IPS DF 4.7 (cell line): ENCODE measurements at regions not wholly inside any gene's neighbourhood (a gene's known extent, or its start where the extent isn't known, plus 50 kb on each side); places are given as distances from the start of the nearest gene placed in this dataset.
"Not testable (repeated sequence)": the region's sequence is repeated elsewhere in the genome, so short reads cannot be mapped to it uniquely, and the experiment has no call there.

ENCODE experiments used
- DNase-seq: peaks from one replicate; pipeline ENCODE4 v3.0.0-alpha.2; 2013; ENCODE audit warnings: low spot score; ENCODE audit errors: extremely low read depth

- no peak for DNase-seq
These were observed 694.1 kb upstream of the CDH6 start for GRCh38 chr5:30499402-30499801.

- DNase-seq = no peak
These were observed 694.5 kb upstream of the CDH6 start for GRCh38 chr5:30498972-30499371.

DNA sequence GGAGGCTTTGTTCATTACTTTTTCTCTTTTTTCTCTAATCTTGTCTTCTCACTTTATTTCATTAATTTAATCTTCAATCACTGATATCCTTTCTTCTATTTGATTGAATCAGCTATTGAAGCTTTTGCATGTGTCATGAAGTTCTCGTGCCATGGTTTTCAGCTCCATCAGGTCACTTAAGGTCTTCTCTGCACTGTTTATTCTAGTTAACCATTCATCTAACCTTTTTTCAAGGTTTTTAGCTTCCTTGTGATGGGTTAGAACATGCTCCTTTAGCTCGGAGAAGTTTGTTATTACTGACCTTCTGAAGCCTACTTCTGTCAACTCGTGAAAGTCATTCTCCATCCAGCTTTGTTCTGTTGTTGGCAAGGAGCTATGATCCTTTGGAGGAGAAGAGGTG is 695.0 kb upstream of the CDH6 start:
- not testable (repeated sequence) for DNase-seq

DNA sequence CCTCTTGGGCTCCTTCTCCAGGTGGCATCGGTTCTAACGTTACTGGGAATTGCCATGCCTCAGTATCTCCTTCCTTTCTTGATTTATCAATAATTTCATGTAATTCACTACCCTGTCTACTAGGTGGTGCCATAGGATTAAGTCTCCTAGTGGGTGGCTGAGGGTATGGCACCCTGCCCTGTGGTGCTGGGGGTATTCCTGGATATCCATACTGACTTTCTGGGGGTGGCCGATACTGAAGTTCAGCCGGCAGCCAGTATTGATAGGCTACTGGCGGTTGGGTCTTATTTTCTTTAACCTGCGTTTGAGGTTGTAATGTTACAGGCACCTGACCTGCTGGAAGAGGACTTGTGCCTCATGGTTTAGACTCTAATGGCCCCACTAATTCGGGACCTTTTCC is 699.4 kb upstream of the CDH6 start:
- not testable (repeated sequence) for DNase-seq

GRCh38 chr5:30479104-30479503 is 714.4 kb upstream of the CDH6 start:
- no peak for DNase-seq

DNA sequence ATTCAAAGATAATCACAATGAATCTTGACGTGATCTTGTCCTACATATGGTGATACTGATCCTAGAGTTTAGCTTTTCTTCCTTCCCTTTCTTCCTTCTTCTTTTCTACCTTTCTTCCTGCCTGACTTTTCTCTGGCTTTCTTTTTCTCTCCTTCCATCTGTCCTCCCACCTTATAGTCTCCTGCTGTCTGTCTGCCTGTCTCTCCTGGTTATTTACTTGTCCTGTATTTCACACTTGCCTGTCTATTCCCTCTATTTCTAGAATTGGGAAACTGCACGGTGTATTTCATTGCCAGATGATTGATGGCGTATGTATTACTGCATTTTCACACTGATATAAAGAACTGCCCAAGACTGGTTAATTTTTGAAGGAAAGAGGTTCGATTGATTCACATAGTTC is 718.1 kb upstream of the CDH6 start:
- DNase-seq = no peak

DNA sequence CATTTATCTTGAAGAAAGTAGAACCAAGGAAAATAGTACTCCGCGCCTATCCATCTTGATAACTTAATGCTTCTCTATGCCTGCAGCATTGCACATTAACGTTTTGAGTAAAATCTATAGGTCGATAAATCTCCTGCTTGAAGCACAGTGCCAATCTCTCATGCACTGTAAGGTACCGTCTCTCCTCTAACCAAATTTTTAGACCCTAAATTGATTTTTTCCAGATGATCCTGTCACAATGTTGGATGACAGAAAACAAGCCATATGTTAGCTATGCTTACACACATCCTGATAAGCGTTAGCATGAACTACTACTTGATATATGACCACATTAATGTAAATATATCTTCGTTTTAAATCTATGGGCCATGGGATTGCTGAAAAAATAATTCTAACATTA is 723.8 kb upstream of the CDH6 start:
- DNase-seq = no peak

DNA sequence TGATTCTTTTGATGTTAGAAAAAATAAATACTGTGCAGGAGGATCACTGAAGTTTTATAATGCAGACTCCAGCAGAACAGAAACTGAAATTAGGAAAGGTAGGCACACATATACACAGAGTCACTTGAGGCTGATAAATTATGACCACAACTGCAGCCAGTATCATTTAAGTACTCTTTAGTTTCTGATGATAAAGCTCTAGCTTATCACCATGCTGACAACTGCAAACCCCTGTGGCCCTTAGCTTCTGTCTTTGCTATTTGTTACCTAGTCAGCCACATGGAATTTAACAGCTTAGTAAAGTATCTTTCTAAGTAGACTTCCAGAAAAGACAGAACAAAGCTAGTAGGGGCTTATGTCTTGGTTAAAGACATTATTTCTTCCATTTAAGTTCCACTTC is 734.8 kb upstream of the CDH6 start:
- no peak for DNase-seq

- DNase-seq = not testable (repeated sequence)
These were observed 738.0 kb upstream of the CDH6 start for GRCh38 chr5:30455484-30455883.

DNA sequence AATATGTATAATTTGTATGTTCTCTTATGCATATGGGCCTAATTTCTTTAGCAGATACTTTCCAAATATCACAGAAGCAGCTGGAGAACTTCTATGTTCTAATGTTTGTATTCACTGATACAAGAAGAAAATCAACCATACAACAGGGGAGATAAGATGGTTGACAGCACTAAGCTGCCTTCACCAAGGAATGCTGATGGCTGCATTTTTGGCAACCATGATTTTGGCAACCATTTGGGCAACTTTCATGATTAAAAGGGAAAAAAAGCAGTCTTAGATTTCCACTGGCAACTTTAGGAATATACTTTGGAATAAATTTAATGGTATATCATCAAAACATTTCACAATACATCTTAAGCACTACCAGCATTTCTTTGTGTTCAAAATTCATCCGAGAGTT is 740.3 kb upstream of the CDH6 start:
- no peak for DNase-seq

DNA sequence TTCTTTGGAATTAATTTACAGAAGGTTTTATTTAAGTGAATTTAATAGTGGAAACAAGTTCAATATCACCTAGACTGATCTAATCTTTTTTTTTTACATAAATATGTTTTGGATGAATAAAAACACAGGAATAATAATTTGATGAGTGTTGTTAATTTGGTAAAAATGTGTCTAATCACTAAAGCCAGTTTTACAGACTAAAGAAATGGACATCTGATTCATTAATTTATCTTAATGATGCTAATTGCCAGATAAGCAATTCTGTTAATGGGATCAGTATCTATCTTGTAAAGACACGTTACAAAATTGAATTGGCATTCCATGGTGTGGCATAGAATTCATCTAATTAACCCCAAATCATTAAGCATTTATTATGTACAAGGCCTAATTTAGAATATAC is 743.3 kb upstream of the CDH6 start:
- no peak for DNase-seq

- DNase-seq = no peak
These were observed 746.1 kb upstream of the CDH6 start for GRCh38 chr5:30447431-30447830.

DNA sequence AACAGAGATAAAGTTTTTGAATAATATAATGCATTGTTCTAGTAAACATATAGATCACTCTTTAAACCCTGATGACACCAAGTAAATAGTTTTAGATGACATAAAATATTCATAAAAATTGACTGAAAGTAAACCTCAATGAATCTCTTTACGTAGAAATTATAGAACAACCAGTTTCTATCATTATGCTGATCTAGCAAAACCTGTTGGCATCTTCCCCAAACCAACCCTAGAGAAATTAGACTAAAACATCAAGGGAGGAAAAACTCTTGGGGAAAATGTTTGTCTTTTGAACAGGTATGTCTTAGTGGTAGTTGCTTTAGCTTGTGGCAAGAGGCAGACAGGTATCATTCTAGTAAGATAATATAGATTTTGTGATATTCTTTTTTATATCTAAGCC is 747.0 kb upstream of the CDH6 start:
- no peak for DNase-seq

- no peak for DNase-seq
These were observed 754.7 kb upstream of the CDH6 start for GRCh38 chr5:30438785-30439184.

- DNase-seq = no peak
These were observed 756.8 kb upstream of the CDH6 start for GRCh38 chr5:30436691-30437090.

DNA sequence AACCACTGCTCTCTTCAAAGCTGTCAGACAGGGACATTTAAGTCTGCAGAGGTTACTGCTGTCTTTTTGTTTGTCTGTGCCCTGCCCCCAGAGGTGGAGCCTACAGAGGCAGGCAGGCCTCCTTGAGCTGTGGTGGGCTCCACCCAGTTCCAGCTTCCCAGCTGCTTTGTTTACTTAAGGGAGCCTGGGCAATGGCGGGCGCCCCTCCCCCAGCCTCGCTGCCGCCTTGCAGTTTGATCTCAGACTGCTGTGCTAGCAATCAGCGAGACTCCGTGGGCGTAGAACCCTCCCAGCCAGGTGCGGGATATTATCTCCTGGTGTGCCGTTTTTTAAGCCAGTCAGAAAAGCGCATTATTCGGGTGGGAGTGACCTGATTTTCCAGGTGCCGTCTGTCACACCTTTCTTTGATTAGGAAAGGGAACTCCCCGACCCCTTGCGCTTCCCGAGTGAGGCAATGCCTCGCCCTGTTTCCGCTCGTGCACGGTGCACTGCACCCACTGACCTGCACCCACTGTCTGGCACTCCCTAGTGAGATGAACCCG is 764.5 kb upstream of the CDH6 start:
- not testable (repeated sequence) for DNase-seq

DNA sequence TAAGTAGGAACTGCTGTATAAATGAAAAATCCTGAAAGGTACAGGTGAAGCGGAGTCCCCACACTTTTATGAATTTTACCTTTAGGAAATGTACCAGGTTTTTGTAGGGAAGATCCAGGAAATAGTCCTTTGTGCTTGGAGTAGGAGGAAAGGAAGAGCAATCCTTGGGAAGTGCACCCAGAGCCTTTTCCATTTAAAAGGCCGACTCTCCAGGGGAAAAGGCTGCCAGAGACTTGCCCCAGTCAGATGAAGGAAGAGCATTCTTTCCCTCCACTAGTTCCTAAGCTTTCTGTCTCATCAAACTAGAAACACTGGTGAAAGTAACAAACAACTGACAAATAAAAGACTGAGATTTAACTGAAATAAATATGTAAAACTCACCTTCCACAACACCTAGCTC is 779.4 kb upstream of the CDH6 start:
- no peak for DNase-seq

GRCh38 chr5:30413540-30413939 is 779.9 kb upstream of the CDH6 start:
- no peak for DNase-seq

DNA sequence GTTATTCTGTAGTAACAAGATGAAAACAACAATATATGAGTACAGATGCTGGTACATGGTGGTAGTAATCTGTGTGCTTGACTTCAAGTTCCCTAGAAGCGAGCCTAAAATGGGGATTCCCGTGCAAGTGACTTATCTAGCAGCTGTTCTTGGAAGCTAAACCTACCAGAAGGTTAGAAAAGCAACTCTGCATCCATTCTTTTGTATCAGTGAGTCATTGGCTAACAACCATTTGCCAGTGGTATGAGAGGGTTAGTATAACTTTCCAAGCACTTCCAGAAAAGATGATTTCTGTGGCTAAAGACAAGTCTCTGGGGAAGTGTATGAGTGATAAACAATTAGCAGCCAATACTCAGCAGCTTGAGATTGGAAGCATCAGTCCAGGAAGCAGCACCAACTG is 787.7 kb upstream of the CDH6 start:
- DNase-seq = no peak

- DNase-seq = no peak
These were observed 791.9 kb upstream of the CDH6 start for GRCh38 chr5:30401479-30402058.

DNA sequence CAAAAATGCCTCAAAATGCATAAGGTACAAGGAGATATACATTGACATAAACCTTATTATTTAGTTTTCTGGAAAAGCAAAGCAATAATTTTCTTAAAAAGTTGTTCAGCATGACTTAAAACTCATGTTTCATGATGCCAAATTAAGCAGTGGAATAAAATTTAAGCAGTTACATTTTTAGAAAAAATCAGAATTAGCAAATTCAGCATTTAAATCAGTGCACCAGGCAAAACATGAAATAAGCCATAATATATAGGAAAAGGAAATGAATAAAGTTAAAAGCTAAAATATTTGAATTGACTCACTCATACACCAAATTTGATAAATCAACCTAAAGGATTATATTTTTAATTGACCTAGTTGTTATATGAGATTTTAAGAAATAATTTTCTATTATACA is 795.1 kb upstream of the CDH6 start:
- no peak for DNase-seq

DNA sequence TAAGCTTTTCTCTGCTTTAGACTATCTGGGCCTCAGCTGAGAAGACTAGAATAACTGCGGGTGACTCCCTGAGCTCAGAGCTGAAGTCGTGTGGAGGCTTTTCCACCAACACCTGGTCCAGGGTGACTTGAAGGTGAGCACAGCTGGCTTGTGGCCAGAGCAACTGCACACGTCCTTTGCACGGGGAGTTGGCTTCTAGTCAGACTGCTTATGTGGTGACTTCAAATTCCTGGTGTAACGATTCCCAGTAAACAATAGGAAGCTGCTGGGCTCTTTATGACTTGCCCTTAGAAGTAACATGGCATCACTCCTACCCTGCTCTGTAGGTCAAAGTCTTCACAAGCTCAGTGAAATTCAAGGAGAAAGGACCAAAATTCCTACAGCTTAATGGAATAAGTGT is 800.6 kb upstream of the CDH6 start:
- DNase-seq = no peak

DNA sequence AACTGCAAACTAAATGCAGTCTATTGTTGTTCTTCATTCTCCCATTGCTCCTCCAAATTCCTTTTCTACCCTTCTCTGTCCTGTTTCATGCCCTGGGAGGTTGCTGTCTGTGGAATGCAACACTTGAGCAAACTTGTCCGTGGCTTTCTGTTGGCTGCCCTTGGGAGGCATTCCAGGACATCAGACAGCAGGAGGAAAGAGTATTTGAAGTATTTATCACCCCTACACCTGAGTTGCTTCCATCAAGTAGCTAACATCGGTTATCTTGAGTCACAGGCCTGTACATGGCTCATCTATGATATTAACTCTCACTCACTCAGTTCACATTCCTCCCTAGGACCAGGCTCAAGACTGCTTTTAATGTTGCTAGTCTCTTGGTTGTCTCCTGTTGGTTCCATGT is 803.4 kb upstream of the CDH6 start:
- DNase-seq = no peak
